Skeletal muscle tissue (tissue), 3 donors: ENCODE measurements at regions not wholly inside any gene's neighbourhood (a gene's known extent, or its start where the extent isn't known, plus 50 kb on each side); places are given as distances from the start of the nearest gene placed in this dataset.

Experiments used
- H3K27ac ChIP-seq: one replicate; pipeline ENCODE4 v1.7.0; 2013; ENCODE audit warnings: mild to moderate bottlenecking, low read depth, low read length, inconsistent platforms
- H3K27me3 ChIP-seq, 3 donors: one replicate each; pipeline ENCODE4 v1.7.0; 2013; ENCODE audit warnings: low read length in 3 of 3; ENCODE audit not compliant: control insufficient read depth in 3 of 3, insufficient read depth in 3 of 3
- H3K36me3 ChIP-seq, 3 donors: one replicate each; pipeline ENCODE4 v1.7.0; 2013; ENCODE audit warnings: low read length in 3 of 3; ENCODE audit not compliant: control insufficient read depth in 3 of 3, insufficient read depth in 3 of 3
- H3K4me1 ChIP-seq, 3 donors: one replicate each; pipeline ENCODE4 v1.7.0; 2013; ENCODE audit warnings: low read length in 3 of 3, mild to moderate bottlenecking in 3 of 3; ENCODE audit not compliant: control insufficient read depth in 3 of 3, insufficient read depth in 3 of 3
- H3K4me3 ChIP-seq, 3 donors: one replicate each; pipeline ENCODE4 v1.7.0; 2013; ENCODE audit warnings: low read length in 3 of 3
- H3K9ac ChIP-seq, 3 donors: one replicate each; pipeline ENCODE4 v1.7.0; 2013; ENCODE audit warnings: low read length in 3 of 3, mild to moderate bottlenecking in 3 of 3, moderate library complexity in 2 of 3, low read depth in 1 of 3
- H3K9me3 ChIP-seq, 3 donors: one replicate each; pipeline ENCODE4 v1.7.0; 2013; ENCODE audit warnings: low read length in 3 of 3; ENCODE audit not compliant: control insufficient read depth in 3 of 3
- donor health status: Osteomylitis.

DNA sequence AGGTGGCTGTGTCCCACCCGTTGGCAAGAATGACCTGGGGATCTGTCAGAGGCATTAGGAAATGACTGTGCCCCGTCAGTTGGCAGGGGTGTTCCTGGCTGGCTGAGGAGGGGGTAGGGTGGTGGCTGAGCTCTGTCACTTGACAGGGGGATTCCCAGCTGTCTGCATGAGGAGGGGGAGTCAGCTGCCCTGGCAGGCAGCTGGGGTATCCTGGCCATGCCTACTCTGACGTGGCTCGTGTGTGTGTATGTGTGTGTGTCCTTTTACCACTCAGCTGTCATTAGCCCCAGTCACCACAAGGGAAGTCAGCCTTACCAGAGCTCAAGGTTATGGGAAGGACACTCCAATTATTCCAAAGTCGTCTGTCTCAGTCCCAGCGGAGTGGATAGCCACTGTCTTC lies 93.2 kb downstream of the EFNB1 start:
- Histone ChIP-seq H3K4me3 (no peak overlapping the region), H3K9me3 (no peaks in the 10 kb centered on the region), H3K27ac (no peak overlapping the region), H3K27me3 (peaks cover 0 to 6% (median 0%) of the 10 kb centered on the region in 3 donors), H3K36me3 (no peaks in the 10 kb centered on the region), H3K9ac (no peak overlapping the region), H3K4me1 (no peaks in the 10 kb centered on the region)

DNA sequence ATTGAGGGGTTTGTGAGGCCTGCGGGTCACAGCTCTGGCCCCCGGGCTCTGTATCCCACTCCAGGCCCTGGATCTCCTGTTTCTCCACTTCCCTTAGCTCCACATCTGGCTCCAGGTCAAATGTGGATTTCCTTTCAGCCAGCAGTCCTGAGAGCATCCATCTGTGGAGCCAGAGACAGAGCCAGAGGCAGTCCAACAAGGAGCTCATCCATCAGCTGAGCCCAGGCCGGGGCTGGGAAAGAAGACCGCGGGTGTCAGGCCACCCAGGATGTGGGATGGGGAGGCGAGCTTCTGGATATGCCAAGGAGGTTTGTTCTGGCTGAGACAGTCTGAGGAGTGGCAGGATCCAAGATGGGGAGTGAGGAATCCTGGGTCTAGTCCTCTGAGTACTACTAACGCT lies 91.7 kb downstream of the EFNB1 start:
- Histone ChIP-seq H3K4me1 (no peaks in the 10 kb centered on the region), H3K9ac (no peak overlapping the region), H3K36me3 (no peaks in the 10 kb centered on the region), H3K4me3 (no peak overlapping the region), H3K27me3 (peaks cover 0 to 8% (median 0%) of the 10 kb centered on the region in 3 donors), H3K27ac (no peak overlapping the region), H3K9me3 (no peaks in the 10 kb centered on the region)

DNA sequence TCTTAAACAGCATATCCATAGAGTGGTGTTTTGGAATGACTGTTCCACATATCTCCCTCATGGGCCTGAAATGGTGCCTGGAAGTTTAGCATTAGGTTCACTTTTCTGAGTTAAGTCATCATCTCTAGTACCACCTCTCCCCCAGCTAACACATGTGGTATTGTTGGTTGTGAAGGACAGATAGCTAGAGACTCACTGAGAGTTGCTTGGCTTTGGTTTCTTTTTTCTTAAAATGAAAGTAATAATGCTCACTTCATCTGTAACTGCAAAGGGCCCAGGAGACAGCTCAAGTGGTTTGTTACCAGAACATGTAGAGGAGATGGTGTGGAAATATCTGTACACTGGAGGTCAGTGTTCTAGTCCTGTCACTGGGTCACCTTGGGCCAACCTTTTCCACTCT lies 90.9 kb downstream of the EFNB1 start:
- peaks cover 0 to 8% (median 0%) of the 10 kb centered on the region in 3 donors for H3K27me3 ChIP-seq
- no peaks in the 10 kb centered on the region for H3K9me3 ChIP-seq
- H3K4me3 ChIP-seq = no peak overlapping the region
- no peaks in the 10 kb centered on the region for H3K36me3 ChIP-seq
- H3K27ac ChIP-seq = no peak overlapping the region
- H3K9ac ChIP-seq = no peak overlapping the region
- no peaks in the 10 kb centered on the region for H3K4me1 ChIP-seq

DNA sequence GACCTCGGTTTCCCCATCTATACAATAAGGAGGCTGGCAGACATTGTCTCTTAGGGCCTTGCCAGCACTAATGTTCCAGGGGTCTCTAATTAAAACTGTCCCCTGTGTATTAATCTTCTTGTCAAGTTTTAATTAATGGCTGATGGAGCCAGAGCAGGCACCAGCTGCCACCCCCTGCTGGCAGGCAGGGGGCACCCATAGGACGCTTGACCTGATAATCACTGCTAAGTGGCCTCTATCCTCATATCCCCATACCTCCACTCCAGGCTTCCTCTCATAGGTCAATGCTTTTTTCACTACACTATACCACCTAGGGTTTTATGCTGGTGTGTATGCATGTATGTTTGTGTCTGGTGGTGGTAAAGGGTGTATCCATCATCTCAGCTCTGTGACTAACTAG lies 89.4 kb downstream of the EFNB1 start:
- Histone ChIP-seq H3K27me3 (peaks cover 0 to 3% (median 0%) of the 10 kb centered on the region in 3 donors), H3K9me3 (no peaks in the 10 kb centered on the region), H3K4me1 (no peaks in the 10 kb centered on the region), H3K27ac (no peak overlapping the region), H3K9ac (no peak overlapping the region), H3K36me3 (no peaks in the 10 kb centered on the region), H3K4me3 (no peak overlapping the region)

DNA sequence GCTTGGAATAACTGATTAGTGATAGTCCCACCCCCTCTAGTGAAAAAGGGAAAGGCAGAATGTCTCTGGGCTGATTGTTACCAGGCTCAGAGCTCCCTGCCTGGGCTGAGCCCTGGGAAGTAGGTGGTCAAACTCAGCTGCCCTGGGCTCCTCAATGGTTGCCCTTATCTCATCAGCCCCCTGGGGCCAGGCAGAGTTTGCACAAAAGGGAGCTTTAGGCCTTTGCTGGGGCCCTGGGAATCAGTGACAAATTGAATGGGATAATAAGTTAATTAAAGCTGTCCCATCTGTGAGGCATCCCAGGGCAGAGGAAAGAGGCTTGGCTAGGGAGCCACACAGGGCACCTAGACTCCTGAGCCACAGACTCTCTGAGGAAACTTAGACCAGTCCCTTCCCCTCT lies 89.0 kb downstream of the EFNB1 start:
- no peak overlapping the region for H3K4me3 ChIP-seq
- no peaks in the 10 kb centered on the region for H3K36me3 ChIP-seq
- H3K9me3 ChIP-seq = no peaks in the 10 kb centered on the region
- no peak overlapping the region for H3K9ac ChIP-seq
- H3K27me3 ChIP-seq = peaks cover 0 to 3% (median 0%) of the 10 kb centered on the region in 3 donors
- no peak overlapping the region for H3K27ac ChIP-seq
- H3K4me1 ChIP-seq = no peaks in the 10 kb centered on the region

DNA sequence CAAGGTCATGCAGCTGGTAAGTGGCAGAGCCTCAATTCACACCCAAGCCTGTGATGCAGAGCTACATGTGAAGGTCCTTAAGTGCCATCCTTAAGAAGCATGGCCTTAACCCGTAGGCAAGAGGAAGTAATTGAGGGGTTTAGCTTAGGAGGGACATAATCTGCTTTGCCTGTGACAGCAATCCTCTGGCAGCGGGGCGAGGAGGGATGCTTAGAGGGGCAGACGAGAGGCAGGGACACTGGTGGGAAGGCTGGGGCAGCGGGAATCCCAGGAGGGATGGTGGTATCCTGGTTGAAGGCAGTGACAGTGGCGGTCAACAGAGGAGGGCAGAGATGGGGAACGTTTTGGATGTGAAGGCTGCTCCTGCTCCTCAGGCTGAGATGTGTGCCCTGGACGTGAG lies 88.1 kb downstream of the EFNB1 start:
- Histone ChIP-seq H3K27me3 (peaks cover 0 to 3% (median 0%) of the 10 kb centered on the region in 3 donors), H3K9me3 (no peaks in the 10 kb centered on the region), H3K4me1 (no peaks in the 10 kb centered on the region), H3K4me3 (no peak overlapping the region), H3K9ac (no peak overlapping the region), H3K27ac (no peak overlapping the region), H3K36me3 (no peaks in the 10 kb centered on the region)

DNA sequence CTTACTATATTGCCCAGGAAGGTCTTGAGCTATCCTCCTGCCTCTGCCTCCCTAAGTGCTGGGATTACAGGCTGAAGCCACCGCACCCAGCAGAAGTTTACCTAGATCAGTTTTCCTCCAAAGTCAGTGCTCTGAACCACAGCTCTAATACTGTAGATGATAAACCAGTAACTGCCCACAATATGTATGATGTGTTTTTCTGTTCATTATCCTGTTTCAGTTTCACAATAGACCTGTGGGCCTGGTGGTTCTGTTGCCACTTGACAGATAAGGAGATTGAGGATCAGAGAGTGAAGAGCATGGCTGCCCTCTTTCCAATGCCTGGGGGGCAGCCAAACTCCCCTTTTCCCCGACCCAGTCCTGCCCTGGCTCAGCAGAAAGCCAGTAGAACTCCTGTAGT lies 87.0 kb downstream of the EFNB1 start:
- Histone ChIP-seq H3K36me3 (no peaks in the 10 kb centered on the region), H3K27me3 (peaks cover 0 to 10% (median 0%) of the 10 kb centered on the region in 3 donors), H3K4me1 (peaks cover 0 to 3% (median 2%) of the 10 kb centered on the region in 3 donors), H3K9me3 (no peaks in the 10 kb centered on the region), H3K4me3 (no peak overlapping the region), H3K27ac (no peak overlapping the region), H3K9ac (no peak overlapping the region)

DNA sequence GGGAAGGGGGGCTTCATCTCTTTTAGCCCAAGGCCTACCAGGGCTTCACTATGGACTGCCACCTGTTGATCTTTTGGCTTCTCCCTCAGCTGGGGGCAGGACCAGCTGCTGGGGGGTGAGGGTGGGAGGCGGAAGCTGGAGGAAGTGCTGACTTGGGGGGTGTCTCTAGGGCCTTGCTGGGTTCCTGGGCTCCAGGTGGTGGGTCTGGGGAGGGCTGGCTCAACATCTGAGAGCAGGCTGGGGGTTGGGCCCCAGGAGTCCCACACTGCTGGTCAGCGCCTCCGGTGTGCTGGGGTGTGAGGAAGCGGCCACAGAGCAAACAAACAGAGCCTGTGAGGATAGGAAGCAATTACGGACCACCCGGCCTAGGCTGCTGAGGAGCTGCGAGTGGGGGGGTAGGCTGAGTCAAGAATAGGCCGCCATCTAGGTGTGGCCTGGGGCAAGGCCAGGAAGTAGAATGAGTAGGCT lies 85.7 kb downstream of the EFNB1 start:
- H3K4me1 ChIP-seq = peaks cover 0 to 8% (median 3%) of the 10 kb centered on the region in 3 donors
- no peak overlapping the region for H3K4me3 ChIP-seq
- no peaks in the 10 kb centered on the region for H3K9me3 ChIP-seq
- H3K36me3 ChIP-seq = no peaks in the 10 kb centered on the region
- H3K9ac ChIP-seq = no peak overlapping the region
- no peak overlapping the region for H3K27ac ChIP-seq
- H3K27me3 ChIP-seq = peaks cover 0 to 10% (median 0%) of the 10 kb centered on the region in 3 donors

DNA sequence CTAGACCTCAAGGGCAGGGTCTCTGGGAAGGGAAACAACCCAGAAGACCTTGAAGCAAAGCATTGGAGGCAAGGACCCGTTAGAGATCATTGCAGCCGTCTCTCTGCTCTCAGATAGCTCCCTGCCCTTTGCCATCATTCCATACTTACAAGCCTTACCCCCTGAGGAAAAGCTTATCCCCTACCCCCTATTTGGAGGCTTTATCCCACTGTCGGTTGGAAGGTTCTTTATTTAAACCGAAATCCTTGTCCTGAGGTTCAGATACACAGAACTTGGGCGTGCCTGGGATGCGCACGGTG lies 84.4 kb downstream of the EFNB1 start:
- no peaks in the 10 kb centered on the region for H3K9me3 ChIP-seq
- H3K4me3 ChIP-seq = no peak overlapping the region
- H3K27ac ChIP-seq = no peak overlapping the region
- no peak overlapping the region for H3K9ac ChIP-seq
- peaks cover 0 to 13% (median 0%) of the 10 kb centered on the region in 3 donors for H3K27me3 ChIP-seq
- peaks cover 0 to 8% (median 3%) of the 10 kb centered on the region in 3 donors for H3K4me1 ChIP-seq
- H3K36me3 ChIP-seq = no peaks in the 10 kb centered on the region

DNA sequence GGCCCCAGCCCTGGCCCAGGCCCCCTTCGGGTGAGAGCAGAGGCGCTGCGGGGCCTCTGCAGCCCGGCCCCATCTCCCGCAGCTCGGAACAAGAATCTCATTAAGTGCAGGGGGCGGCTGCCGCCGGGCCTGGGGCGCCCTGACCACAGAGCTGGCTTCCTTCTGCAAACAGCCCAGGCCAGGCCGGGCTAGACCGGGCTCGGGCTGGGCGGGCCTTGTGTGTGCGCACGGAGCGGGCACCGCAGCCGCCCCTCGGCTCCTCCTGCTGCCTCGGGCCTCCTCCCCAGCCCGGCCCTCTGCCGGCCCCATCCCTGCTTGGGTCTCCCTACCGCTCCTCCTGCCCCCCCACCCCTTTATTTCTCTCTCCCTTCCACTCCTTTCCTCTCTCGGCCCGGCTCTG lies 83.3 kb downstream of the EFNB1 start:
- H3K9ac ChIP-seq = no peak overlapping the region
- no peaks in the 10 kb centered on the region for H3K9me3 ChIP-seq
- no peaks in the 10 kb centered on the region for H3K36me3 ChIP-seq
- H3K27me3 ChIP-seq = peaks cover 0 to 13% (median 0%) of the 10 kb centered on the region in 3 donors
- no peak overlapping the region for H3K4me3 ChIP-seq
- no peak overlapping the region for H3K27ac ChIP-seq
- peaks cover 0 to 8% (median 3%) of the 10 kb centered on the region in 3 donors for H3K4me1 ChIP-seq
